ENCODE measurements at regions not wholly inside any gene's neighbourhood (a gene's known extent, or its start where the extent isn't known, plus 50 kb on each side); places are given as distances from the start of the nearest gene placed in this dataset.

- DNase-seq (no peak), ATAC-seq (ENCODE audit: low read depth) (no peak)
- CTCF ChIA-PET, result no interaction called here
- no peaks in the 10 kb centered on the region for H3K36me3 ChIP-seq (replicated peaks in 1 of 2; ENCODE audit: control extremely low read depth in 1 of 2, control insufficient read depth in 1 of 2, extremely low read depth in 1 of 2, insufficient read depth in 2 of 2, low read length in 1 of 2)
- no peaks in the 10 kb centered on the region for H3K27me3 ChIP-seq (replicated peaks in 1 of 4; ENCODE audit: control extremely low read depth in 1 of 4, control insufficient read depth in 3 of 4, insufficient read depth in 4 of 4, low read length in 3 of 4)
- no peaks in the 10 kb centered on the region for H3K79me2 ChIP-seq (ENCODE audit: control insufficient read depth, insufficient read depth, low read length)
- WGBS (ENCODE audit: insufficient coverage), result no CpG with 5 or more reads among the region's 2 CpGs
- intact Hi-C loops (cut with micrococcal nuclease), result no loop called here
- H3K4me3 Mint-ChIP-seq, result no peak overlapping the region
- no peaks in the 10 kb centered on the region for H3K4me1 ChIP-seq (ENCODE audit: control insufficient read depth in 2 of 2, insufficient read depth in 2 of 2, low read length in 2 of 2)
- no peak overlapping the region for H3K27ac ChIP-seq (ENCODE audit: low read length in 2 of 2)
- no peak overlapping the region for H3K9ac ChIP-seq (ENCODE audit: low read length)
- no peak for TF ChIP-seq EZH2 (IDR thresholded peaks at IDR 0.05; ENCODE audit: borderline replicate concordance, insufficient read depth, low read depth, low read length, poor library complexity, severe bottlenecking)
- TF ChIP-seq CTCF (IDR thresholded peaks at IDR 0.05), result no peak
- POLR2A ChIA-PET, result no interaction called here
- H4K20me1 ChIP-seq (ENCODE audit: control insufficient read depth, insufficient read depth, low read length, poor library complexity, severe bottlenecking), result no peaks in the 10 kb centered on the region
- no peaks in the 10 kb centered on the region for H3K9me3 Mint-ChIP-seq (ENCODE audit: insufficient read depth)
- H3K4me1 Mint-ChIP-seq, result no peaks in the 10 kb centered on the region
- H3K27me3 Mint-ChIP-seq, result no peaks in the 10 kb centered on the region
- H3K9me3 ChIP-seq (ENCODE audit: control extremely low read depth in 1 of 3, control insufficient read depth in 2 of 3, insufficient read depth in 1 of 3, low read length in 2 of 3), result no peaks in the 10 kb centered on the region
- H3K27ac Mint-ChIP-seq, result no peak overlapping the region
- H3K4me2 ChIP-seq (replicated peaks; ENCODE audit: low read depth, low read length, poor library complexity, severe bottlenecking), result no peak overlapping the region
- no peak overlapping the region for H3K4me3 ChIP-seq (ENCODE audit: control extremely low read depth in 1 of 5, extremely low read depth in 1 of 5, insufficient read depth in 1 of 5, low read depth in 2 of 5, low read length in 4 of 5)
- no peak overlapping the region for H2AFZ ChIP-seq (ENCODE audit: insufficient read depth, low read depth, low read length, poor library complexity, severe bottlenecking)
Observed at GRCh38 chr20:12723811-12724210, 285.0 kb upstream of the SPTLC3 start.

GRCh38 chr20:12728782-12729181 lies 280.0 kb upstream of the SPTLC3 start:
- POLR2A ChIA-PET, result no interaction called here
- Histone ChIP-seq H4K20me1 (ENCODE audit: control insufficient read depth, insufficient read depth, low read length, poor library complexity, severe bottlenecking) (no peaks in the 10 kb centered on the region), H3K27ac (ENCODE audit: low read length in 2 of 2) (no peak overlapping the region), H3K79me2 (ENCODE audit: control insufficient read depth, insufficient read depth, low read length) (no peaks in the 10 kb centered on the region), H2AFZ (ENCODE audit: insufficient read depth, low read depth, low read length, poor library complexity, severe bottlenecking) (no peak overlapping the region), H3K4me2 (replicated peaks; ENCODE audit: low read depth, low read length, poor library complexity, severe bottlenecking) (no peak overlapping the region), H3K9me3 (ENCODE audit: control extremely low read depth in 1 of 3, control insufficient read depth in 2 of 3, insufficient read depth in 1 of 3, low read length in 2 of 3) (no peaks in the 10 kb centered on the region), H3K36me3 (replicated peaks in 1 of 2; ENCODE audit: control extremely low read depth in 1 of 2, control insufficient read depth in 1 of 2, extremely low read depth in 1 of 2, insufficient read depth in 2 of 2, low read length in 1 of 2) (no peaks in the 10 kb centered on the region), H3K4me1 (ENCODE audit: control insufficient read depth in 2 of 2, insufficient read depth in 2 of 2, low read length in 2 of 2) (no peaks in the 10 kb centered on the region), H3K9ac (ENCODE audit: low read length) (no peak overlapping the region), H3K4me3 (ENCODE audit: control extremely low read depth in 1 of 5, extremely low read depth in 1 of 5, insufficient read depth in 1 of 5, low read depth in 2 of 5, low read length in 4 of 5) (no peak overlapping the region), H3K27me3 (replicated peaks in 1 of 4; ENCODE audit: control extremely low read depth in 1 of 4, control insufficient read depth in 3 of 4, insufficient read depth in 4 of 4, low read length in 3 of 4) (no peaks in the 10 kb centered on the region)
- ATAC-seq (ENCODE audit: low read depth), result no peak
- Mint-ChIP-seq H3K27ac (no peak overlapping the region), H3K9me3 (ENCODE audit: insufficient read depth) (no peaks in the 10 kb centered on the region), H3K4me1 (no peaks in the 10 kb centered on the region), H3K4me3 (no peak overlapping the region), H3K27me3 (no peaks in the 10 kb centered on the region)
- WGBS (ENCODE audit: insufficient coverage), result 90% methylated on average over 1 of the region's 3 CpGs
- intact Hi-C loops (cut with micrococcal nuclease), result no loop called here
- DNase-seq, result no peak
- CTCF ChIA-PET, result no interaction called here
- TF ChIP-seq EZH2 (IDR thresholded peaks at IDR 0.05; ENCODE audit: borderline replicate concordance, insufficient read depth, low read depth, low read length, poor library complexity, severe bottlenecking) (no peak), CTCF (IDR thresholded peaks at IDR 0.05) (no peak)

Data from B cell (primary cell).